HEK293T (cell line): ENCODE measurements at regions not wholly inside any gene's neighbourhood (a gene's known extent, or its start where the extent isn't known, plus 50 kb on each side); places are given as distances from the start of the nearest gene placed in this dataset.

Experiments used
- CTCF ChIA-PET: fragments of 350-600 bp; formaldehyde crosslinking; extraction: SDS; loops from one replicate; lab custom pipeline; 2021; ENCODE audit warnings: antibody characterized with exemption, inconsistent platforms; lab: Yijun Ruan, JAX
- POLR2A ChIA-PET: fragments of 350-600 bp; formaldehyde crosslinking; extraction: SDS; loops from one replicate; lab custom pipeline; 2020; ENCODE audit warnings: antibody characterized with exemption, inconsistent platforms; lab: Yijun Ruan, JAX
- DNase-seq: peaks from one replicate; pipeline ENCODE4 v3.0.0; 2012; ENCODE audit warnings: mixed read lengths; ENCODE audit errors: extremely low spot score
- ARNT ChIP-seq: fragments of 450-650 bp; IDR thresholded peaks from 2 replicates; pipeline ENCODE4 v1.6.1; 2017; ENCODE audit warnings: mild to moderate bottlenecking
- BHLHE40 ChIP-seq: fragments of 450-650 bp; IDR thresholded peaks from 2 replicates; pipeline ENCODE4 v1.6.1; 2016; ENCODE audit warnings: mild to moderate bottlenecking, moderate library complexity, borderline replicate concordance
- CTBP1 ChIP-seq: fragments of 450-650 bp; IDR thresholded peaks from 2 replicates; pipeline ENCODE4 v1.6.1; 2016; ENCODE audit warnings: borderline replicate concordance
- ELF4 ChIP-seq: fragments of 450-650 bp; IDR thresholded peaks from 2 replicates; pipeline ENCODE4 v1.6.1; 2017; ENCODE audit warnings: antibody characterized with exemption
- FOXA1 ChIP-seq: fragments of 450-650 bp; IDR thresholded peaks from 2 replicates; pipeline ENCODE4 v1.6.1; 2016; ENCODE audit warnings: mild to moderate bottlenecking
- FOXK2 ChIP-seq: fragments of 450-650 bp; IDR thresholded peaks from 2 replicates; pipeline ENCODE4 v1.6.1; 2016; ENCODE audit warnings: mild to moderate bottlenecking
- FOXM1 ChIP-seq: fragments of 450-650 bp; IDR thresholded peaks from 2 replicates; pipeline ENCODE4 v1.6.1; 2017; ENCODE audit warnings: mild to moderate bottlenecking, borderline replicate concordance
- HDGF ChIP-seq: fragments of 450-650 bp; IDR thresholded peaks from 2 replicates; pipeline ENCODE4 v1.6.1; 2017; ENCODE audit warnings: antibody characterized with exemption, borderline replicate concordance
- L3MBTL2 ChIP-seq: fragments of 450-650 bp; conservative IDR thresholded peaks from 2 replicates; pipeline ENCODE4 v1.6.1; 2016; ENCODE audit warnings: mild to moderate bottlenecking
- LEF1 ChIP-seq: fragments of 450-650 bp; IDR thresholded peaks from 2 replicates; pipeline ENCODE4 v1.6.1; 2017; ENCODE audit warnings: mild to moderate bottlenecking, borderline replicate concordance
- NFRKB ChIP-seq: fragments of 450-650 bp; IDR thresholded peaks from 2 replicates; pipeline ENCODE4 v1.6.1; 2016; ENCODE audit warnings: mild to moderate bottlenecking, moderate library complexity
- PKNOX1 ChIP-seq: fragments of 450-650 bp; IDR thresholded peaks from 2 replicates; pipeline ENCODE4 v1.6.1; 2016
- SP1 ChIP-seq: fragments of 450-650 bp; IDR thresholded peaks from 2 replicates; pipeline ENCODE4 v1.6.1; 2017
- SUZ12 ChIP-seq: fragments of 450-650 bp; IDR thresholded peaks from 2 replicates; pipeline ENCODE4 v1.6.1; 2016; ENCODE audit warnings: mild to moderate bottlenecking
- TARDBP ChIP-seq: fragments of 450-650 bp; IDR thresholded peaks from 2 replicates; pipeline ENCODE4 v1.6.1; 2016
- ZNF384 ChIP-seq: fragments of 450-650 bp; IDR thresholded peaks from 2 replicates; pipeline ENCODE4 v1.6.1; 2016

GRCh38 chr18:61155586-61155985, 177.6 kb upstream of the CDH20 start:
- ChIA-PET POLR2A (no interaction called here), CTCF (no interaction called here)
- no peak for DNase-seq
- TF ChIP-seq L3MBTL2 (no peak), FOXM1 (no peak), CTBP1 (no peak), BHLHE40 (no peak), SUZ12 (no peak), TARDBP (no peak), NFRKB (no peak), FOXA1 (no peak), HDGF (no peak), ELF4 (no peak), ARNT (no peak), PKNOX1 (no peak), SP1 (no peak), LEF1 (no peak), ZNF384 (no peak), FOXK2 (no peak)

GRCh38 chr18:61157451-61157850, 175.8 kb upstream of the CDH20 start:
- CTCF ChIA-PET: no interaction called here
- no peak for TF ChIP-seq L3MBTL2
- no peak for TF ChIP-seq FOXA1
- TF ChIP-seq BHLHE40: no peak
- TF ChIP-seq LEF1: no peak
- no peak for TF ChIP-seq HDGF
- no peak for TF ChIP-seq SUZ12
- TF ChIP-seq PKNOX1: no peak
- no peak for TF ChIP-seq TARDBP
- TF ChIP-seq ELF4: no peak
- TF ChIP-seq ARNT: no peak
- TF ChIP-seq SP1: no peak
- no peak for TF ChIP-seq FOXM1
- no peak for TF ChIP-seq FOXK2
- no peak for TF ChIP-seq CTBP1
- no peak for TF ChIP-seq NFRKB
- TF ChIP-seq ZNF384: no peak
- POLR2A ChIA-PET: no interaction called here
- no peak for DNase-seq

GRCh38 chr18:61159246-61159645, 174.0 kb upstream of the CDH20 start:
- ChIA-PET CTCF (no interaction called here), POLR2A (no interaction called here)
- TF ChIP-seq CTBP1 (no peak), BHLHE40 (no peak), HDGF (no peak), LEF1 (no peak), SP1 (no peak), FOXK2 (no peak), NFRKB (no peak), TARDBP (no peak), ZNF384 (no peak), SUZ12 (no peak), FOXM1 (no peak), L3MBTL2 (no peak)
- no peak for DNase-seq

GRCh38 chr18:61164321-61164720, 168.9 kb upstream of the CDH20 start:
- ChIA-PET POLR2A (no interaction called here), CTCF (no interaction called here)
- no peak for TF ChIP-seq CTBP1
- TF ChIP-seq FOXA1: no peak
- no peak for TF ChIP-seq HDGF
- TF ChIP-seq ZNF384: no peak
- DNase-seq: no peak

GRCh38 chr18:61167902-61168301, 165.3 kb upstream of the CDH20 start:
- CTCF ChIA-PET: no interaction called here

More at GRCh38 chr18:61167902-61168301, 165.3 kb upstream of the CDH20 start:
- no peak for DNase-seq
- POLR2A ChIA-PET: no interaction called here
- no peak for TF ChIP-seq LEF1
- no peak for TF ChIP-seq HDGF
- TF ChIP-seq FOXA1: no peak
- no peak for TF ChIP-seq L3MBTL2
- TF ChIP-seq FOXK2: no peak
- TF ChIP-seq TARDBP: no peak
- no peak for TF ChIP-seq BHLHE40
- no peak for TF ChIP-seq SUZ12
- no peak for TF ChIP-seq CTBP1
- TF ChIP-seq SP1: no peak
- TF ChIP-seq PKNOX1: no peak
- TF ChIP-seq ELF4: no peak
- no peak for TF ChIP-seq ZNF384
- TF ChIP-seq FOXM1: no peak
